ENCODE measurements at regions not wholly inside any gene's neighbourhood (a gene's known extent, or its start where the extent isn't known, plus 50 kb on each side); places are given as distances from the start of the nearest gene placed in this dataset.

DNA sequence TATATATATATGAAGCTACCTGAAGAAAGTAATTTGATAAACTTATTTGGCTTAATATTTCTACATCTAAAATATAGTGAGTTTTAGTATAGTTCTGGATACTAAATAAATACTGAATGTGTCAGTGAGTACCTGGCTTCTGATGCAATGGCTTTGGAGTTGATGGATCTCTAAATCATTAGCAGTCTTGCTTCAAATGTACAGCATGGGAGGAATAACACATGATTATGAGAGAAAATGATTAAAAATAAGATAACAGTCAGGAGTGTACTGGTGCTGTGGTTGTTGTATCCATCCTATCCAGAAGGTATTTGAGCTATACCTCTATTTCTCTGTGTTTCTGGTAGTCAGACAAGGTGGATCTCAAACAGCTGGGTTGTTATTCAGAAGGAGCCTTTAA lies 641.3 kb downstream of the TRAM1L1 start:
- Histone ChIP-seq H4K20me1 (ENCODE audit: insufficient read depth) (no peaks in the 10 kb centered on the region), H3K9ac (no peak overlapping the region), H3K36me3 (replicated peaks in 1 of 2; ENCODE audit: control insufficient read depth in 1 of 2, insufficient read depth in 2 of 2, low read length in 1 of 2) (no peaks in the 10 kb centered on the region), H3K9me3 (no peaks in the 10 kb centered on the region), H3K79me2 (ENCODE audit: insufficient read depth) (no peaks in the 10 kb centered on the region), H3K27ac (ENCODE audit: low read depth in 2 of 2, low read length in 1 of 2) (no peak overlapping the region), H3K4me3 (ENCODE audit: low read depth in 2 of 2, low read length in 1 of 2) (no peak overlapping the region), H3K4me1 (ENCODE audit: control insufficient read depth in 1 of 2, insufficient read depth in 2 of 2, low read depth in 1 of 2, low read length in 1 of 2) (no peaks in the 10 kb centered on the region; a peak in 1 of 4 replicates), H2AFZ (ENCODE audit: low read depth) (no peak overlapping the region), H3F3A (replicated peaks; ENCODE audit: insufficient read depth) (no peaks in the 10 kb centered on the region), H3K4me2 (no peak overlapping the region), H3K27me3 (ENCODE audit: insufficient read depth) (no peaks in the 10 kb centered on the region), H3K9me2 (no peaks in the 10 kb centered on the region)
- ChIA-PET CTCF (no interaction called here), POLR2A (no interaction called here)
- DNase-seq: no peak
- TF ChIP-seq SMC3 (IDR thresholded peaks at IDR 0.05; ENCODE audit: low read depth, low read length): no peak
- TF ChIP-seq, protein P1, sequence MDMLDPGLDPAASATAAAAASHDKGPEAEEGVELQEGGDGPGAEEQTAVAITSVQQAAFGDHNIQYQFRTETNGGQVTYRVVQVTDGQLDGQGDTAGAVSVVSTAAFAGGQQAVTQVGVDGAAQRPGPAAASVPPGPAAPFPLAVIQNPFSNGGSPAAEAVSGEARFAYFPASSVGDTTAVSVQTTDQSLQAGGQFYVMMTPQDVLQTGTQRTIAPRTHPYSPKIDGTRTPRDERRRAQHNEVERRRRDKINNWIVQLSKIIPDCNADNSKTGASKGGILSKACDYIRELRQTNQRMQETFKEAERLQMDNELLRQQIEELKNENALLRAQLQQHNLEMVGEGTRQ (IDR thresholded peaks at IDR 0.05; ENCODE audit: borderline replicate concordance, low read depth, low read length): no peak
- TF ChIP-seq NRF1 (IDR thresholded peaks at IDR 0.05; ENCODE audit: low read depth, low read length): no peak
- no peak for TF ChIP-seq YY1 (IDR thresholded peaks at IDR 0.05; ENCODE audit: low read depth)
- no peak for TF ChIP-seq TCF12 (IDR thresholded peaks at IDR 0.05)
- TF ChIP-seq, protein P2, sequence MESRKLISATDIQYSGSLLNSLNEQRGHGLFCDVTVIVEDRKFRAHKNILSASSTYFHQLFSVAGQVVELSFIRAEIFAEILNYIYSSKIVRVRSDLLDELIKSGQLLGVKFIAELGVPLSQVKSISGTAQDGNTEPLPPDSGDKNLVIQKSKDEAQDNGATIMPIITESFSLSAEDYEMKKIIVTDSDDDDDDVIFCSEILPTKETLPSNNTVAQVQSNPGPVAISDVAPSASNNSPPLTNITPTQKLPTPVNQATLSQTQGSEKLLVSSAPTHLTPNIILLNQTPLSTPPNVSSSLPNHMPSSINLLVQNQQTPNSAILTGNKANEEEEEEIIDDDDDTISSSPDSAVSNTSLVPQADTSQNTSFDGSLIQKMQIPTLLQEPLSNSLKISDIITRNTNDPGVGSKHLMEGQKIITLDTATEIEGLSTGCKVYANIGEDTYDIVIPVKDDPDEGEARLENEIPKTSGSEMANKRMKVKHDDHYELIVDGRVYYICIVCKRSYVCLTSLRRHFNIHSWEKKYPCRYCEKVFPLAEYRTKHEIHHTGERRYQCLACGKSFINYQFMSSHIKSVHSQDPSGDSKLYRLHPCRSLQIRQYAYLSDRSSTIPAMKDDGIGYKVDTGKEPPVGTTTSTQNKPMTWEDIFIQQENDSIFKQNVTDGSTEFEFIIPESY (IDR thresholded peaks at IDR 0.05; ENCODE audit: borderline replicate concordance, low read depth): no peak
- TF ChIP-seq, protein P3, sequence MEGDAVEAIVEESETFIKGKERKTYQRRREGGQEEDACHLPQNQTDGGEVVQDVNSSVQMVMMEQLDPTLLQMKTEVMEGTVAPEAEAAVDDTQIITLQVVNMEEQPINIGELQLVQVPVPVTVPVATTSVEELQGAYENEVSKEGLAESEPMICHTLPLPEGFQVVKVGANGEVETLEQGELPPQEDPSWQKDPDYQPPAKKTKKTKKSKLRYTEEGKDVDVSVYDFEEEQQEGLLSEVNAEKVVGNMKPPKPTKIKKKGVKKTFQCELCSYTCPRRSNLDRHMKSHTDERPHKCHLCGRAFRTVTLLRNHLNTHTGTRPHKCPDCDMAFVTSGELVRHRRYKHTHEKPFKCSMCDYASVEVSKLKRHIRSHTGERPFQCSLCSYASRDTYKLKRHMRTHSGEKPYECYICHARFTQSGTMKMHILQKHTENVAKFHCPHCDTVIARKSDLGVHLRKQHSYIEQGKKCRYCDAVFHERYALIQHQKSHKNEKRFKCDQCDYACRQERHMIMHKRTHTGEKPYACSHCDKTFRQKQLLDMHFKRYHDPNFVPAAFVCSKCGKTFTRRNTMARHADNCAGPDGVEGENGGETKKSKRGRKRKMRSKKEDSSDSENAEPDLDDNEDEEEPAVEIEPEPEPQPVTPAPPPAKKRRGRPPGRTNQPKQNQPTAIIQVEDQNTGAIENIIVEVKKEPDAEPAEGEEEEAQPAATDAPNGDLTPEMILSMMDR (IDR thresholded peaks at IDR 0.05): no peak
- TF ChIP-seq, protein P4, sequence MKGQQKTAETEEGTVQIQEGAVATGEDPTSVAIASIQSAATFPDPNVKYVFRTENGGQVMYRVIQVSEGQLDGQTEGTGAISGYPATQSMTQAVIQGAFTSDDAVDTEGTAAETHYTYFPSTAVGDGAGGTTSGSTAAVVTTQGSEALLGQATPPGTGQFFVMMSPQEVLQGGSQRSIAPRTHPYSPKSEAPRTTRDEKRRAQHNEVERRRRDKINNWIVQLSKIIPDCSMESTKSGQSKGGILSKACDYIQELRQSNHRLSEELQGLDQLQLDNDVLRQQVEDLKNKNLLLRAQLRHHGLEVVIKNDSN (IDR thresholded peaks at IDR 0.05; ENCODE audit: borderline replicate concordance, low read depth): no peak
- TF ChIP-seq MEF2A (IDR thresholded peaks at IDR 0.05; ENCODE audit: borderline replicate concordance, low read depth): no peak
- no peak for TF ChIP-seq FOXM1 (IDR thresholded peaks at IDR 0.05; ENCODE audit: low read depth)
- TF ChIP-seq GABPA (IDR thresholded peaks at IDR 0.05; ENCODE audit: low read depth): no peak
- no peak for TF ChIP-seq CHD2 (IDR thresholded peaks at IDR 0.05; ENCODE audit: low read length, partially characterized antibody)
- TF ChIP-seq, protein P5, sequence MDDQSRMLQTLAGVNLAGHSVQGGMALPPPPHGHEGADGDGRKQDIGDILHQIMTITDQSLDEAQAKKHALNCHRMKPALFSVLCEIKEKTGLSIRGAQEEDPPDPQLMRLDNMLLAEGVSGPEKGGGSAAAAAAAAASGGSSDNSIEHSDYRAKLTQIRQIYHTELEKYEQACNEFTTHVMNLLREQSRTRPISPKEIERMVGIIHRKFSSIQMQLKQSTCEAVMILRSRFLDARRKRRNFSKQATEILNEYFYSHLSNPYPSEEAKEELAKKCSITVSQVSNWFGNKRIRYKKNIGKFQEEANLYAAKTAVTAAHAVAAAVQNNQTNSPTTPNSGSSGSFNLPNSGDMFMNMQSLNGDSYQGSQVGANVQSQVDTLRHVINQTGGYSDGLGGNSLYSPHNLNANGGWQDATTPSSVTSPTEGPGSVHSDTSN (IDR thresholded peaks at IDR 0.05): no peak
